ENCODE measurements at regions not wholly inside any gene's neighbourhood (a gene's known extent, or its start where the extent isn't known, plus 50 kb on each side); places are given as distances from the start of the nearest gene placed in this dataset.

DNA sequence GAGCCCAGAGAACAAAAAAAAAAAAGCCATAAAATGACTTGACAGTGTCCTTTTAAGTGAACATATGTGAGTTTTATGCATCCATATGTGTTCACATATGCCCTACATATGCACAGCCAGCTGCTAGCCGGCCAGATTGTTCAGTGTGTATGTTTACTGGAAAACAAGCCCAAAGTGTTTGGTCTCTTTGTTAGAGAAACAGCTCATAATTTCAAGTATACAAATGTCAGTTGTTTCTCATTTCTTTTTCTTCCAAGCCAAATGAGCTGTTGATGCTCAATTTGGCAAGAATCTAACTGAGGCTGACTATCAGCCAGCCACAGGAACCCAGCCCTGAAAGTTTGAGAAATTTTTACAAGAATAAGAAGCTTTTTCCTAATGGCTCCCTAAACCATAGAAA, 60.8 kb upstream of the TSPAN8 start:
- no peak for DNase-seq (ENCODE audit: low spot score, unreplicated experiment)
- Mint-ChIP-seq H3K4me1 (ENCODE audit: low read depth) (peaks cover 17% of the 10 kb centered on the region), H3K27ac (no peak overlapping the region), H3K9me3 (ENCODE audit: low read depth) (no peaks in the 10 kb centered on the region), H3K36me3 (ENCODE audit: insufficient read depth) (no peaks in the 10 kb centered on the region), H3K4me3 (ENCODE audit: low read depth) (no peak overlapping the region), H3K27me3 (no peaks in the 10 kb centered on the region)
- TF ChIP-seq, protein P1, sequence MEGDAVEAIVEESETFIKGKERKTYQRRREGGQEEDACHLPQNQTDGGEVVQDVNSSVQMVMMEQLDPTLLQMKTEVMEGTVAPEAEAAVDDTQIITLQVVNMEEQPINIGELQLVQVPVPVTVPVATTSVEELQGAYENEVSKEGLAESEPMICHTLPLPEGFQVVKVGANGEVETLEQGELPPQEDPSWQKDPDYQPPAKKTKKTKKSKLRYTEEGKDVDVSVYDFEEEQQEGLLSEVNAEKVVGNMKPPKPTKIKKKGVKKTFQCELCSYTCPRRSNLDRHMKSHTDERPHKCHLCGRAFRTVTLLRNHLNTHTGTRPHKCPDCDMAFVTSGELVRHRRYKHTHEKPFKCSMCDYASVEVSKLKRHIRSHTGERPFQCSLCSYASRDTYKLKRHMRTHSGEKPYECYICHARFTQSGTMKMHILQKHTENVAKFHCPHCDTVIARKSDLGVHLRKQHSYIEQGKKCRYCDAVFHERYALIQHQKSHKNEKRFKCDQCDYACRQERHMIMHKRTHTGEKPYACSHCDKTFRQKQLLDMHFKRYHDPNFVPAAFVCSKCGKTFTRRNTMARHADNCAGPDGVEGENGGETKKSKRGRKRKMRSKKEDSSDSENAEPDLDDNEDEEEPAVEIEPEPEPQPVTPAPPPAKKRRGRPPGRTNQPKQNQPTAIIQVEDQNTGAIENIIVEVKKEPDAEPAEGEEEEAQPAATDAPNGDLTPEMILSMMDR (IDR thresholded peaks at IDR 0.05; ENCODE audit: unreplicated experiment): no peak

DNA sequence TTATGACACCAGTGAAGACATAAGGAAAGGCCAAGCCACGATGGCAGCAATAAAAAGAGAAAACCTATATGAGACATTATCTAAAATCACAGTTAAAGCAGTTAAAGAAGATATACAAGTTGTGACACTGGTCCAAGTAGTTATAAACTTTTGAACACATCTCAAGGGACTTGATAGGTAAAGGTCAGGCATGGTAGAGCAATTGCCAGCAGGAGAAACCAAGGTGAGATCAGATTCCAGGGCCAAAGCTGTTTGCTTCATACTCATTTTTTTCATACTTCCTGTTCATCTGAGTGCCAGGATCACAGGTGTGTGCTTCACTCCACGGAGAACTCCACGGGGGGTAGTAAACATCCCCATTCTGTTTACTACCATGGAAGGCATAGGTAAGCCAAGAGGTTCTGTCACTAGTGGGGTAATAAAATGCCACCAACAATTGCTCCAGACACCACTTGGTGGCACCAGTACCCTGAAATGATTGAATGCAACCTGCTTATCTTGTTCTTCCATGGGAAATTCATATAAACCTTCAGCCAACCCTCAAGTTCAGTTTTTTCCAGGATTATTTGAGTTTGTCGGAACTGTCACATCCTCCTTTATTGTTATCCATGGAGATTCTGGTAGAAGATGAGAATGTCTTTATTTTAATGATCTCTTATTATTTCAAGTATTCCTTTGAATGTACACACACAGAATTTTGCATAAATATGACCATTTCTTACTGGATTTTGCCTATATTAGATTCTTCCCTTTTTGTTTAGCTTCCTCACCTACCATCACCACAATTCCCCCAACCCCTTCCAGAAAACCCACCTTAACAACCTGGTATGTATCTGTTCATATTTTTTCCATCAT, 59.2 kb upstream of the TSPAN8 start:
- no peak overlapping the region for H3K4me3 Mint-ChIP-seq (ENCODE audit: low read depth)
- TF ChIP-seq, protein P1 (IDR thresholded peaks at IDR 0.05; ENCODE audit: unreplicated experiment): peak; percentile 41
- peaks cover 17% of the 10 kb centered on the region for H3K4me1 Mint-ChIP-seq (ENCODE audit: low read depth)
- DNase-seq (ENCODE audit: low spot score, unreplicated experiment): no peak
- no peaks in the 10 kb centered on the region for H3K36me3 Mint-ChIP-seq (ENCODE audit: insufficient read depth)
- H3K27me3 Mint-ChIP-seq: no peaks in the 10 kb centered on the region
- no peak overlapping the region for H3K27ac Mint-ChIP-seq
- no peaks in the 10 kb centered on the region for H3K9me3 Mint-ChIP-seq (ENCODE audit: low read depth)

DNA sequence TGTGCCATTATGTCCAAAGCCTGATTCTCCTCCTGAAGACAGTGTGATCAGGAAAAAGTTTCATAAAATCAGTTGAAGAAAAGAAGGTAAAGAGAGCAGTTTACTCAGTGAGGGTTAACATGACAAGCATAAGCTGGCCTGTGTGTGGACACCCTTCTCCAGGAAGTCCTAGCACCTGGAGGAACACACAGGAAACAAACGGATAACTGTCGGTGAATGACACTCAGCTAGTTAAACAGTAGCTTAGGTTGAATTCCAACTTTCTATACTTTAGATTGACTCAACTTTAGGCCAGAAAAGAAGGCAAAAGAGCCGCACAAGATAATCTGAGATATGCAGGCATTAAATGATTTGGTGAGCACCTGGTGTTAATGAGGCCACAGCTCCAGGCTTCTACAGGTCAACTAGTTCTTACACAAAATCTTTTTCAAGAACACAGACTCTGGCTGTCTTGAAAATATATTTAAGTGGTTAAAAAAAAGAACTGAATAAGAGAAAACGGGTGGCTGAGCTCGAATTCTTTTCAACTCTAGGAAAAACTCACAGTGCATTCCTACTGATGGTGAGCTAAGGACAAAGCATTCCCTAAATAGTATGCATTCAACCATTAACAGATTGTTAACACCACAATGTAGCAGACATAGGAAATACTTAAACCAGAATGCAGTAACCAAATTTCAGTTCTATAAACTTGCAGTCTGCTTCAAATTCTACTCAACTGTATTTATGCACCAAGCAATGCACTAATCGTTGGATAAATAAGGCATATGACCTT, 56.9 kb upstream of the TSPAN8 start:
- no peak overlapping the region for H3K4me3 Mint-ChIP-seq (ENCODE audit: low read depth)
- peaks cover 10% of the 10 kb centered on the region for H3K9me3 Mint-ChIP-seq (ENCODE audit: low read depth)
- H3K36me3 Mint-ChIP-seq (ENCODE audit: insufficient read depth): no peaks in the 10 kb centered on the region
- DNase-seq (ENCODE audit: low spot score, unreplicated experiment): no peak
- peaks cover 17% of the 10 kb centered on the region for H3K4me1 Mint-ChIP-seq (ENCODE audit: low read depth)
- TF ChIP-seq, protein P1 (IDR thresholded peaks at IDR 0.05; ENCODE audit: unreplicated experiment): no peak
- H3K27me3 Mint-ChIP-seq: no peaks in the 10 kb centered on the region
- H3K27ac Mint-ChIP-seq: peak overlapping the region; percentile 97

DNA sequence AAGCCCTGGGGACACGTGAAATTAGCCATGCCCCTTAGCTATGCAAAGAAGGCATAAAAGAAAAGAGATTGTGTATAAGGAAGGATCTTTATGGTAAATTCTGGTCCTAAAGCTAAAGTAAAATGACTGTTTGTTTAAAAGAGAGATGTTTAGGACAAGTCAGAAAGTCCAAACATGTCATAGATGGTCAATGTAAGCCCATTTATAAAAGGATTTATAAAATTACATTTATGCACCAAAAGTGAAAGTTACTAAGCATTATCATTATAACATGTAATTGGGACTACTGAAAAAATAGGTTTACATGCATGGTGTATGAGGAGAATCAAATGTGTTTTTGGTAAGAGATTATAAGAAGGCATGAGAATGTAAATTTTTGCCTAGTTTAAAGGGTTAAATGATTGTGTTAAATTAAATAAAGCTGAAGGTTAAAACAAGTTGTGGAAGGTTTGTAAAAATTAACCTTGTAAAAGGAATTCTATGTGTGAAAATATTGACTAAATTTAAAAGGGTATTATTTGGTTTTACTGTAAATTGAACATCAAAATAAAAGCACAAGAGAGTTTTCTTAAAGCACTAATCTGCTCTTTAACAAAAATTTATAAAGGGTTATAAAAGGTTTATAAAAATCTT, 50.4 kb upstream of the TSPAN8 start:
- Mint-ChIP-seq H3K4me3 (ENCODE audit: low read depth) (no peak overlapping the region), H3K27me3 (no peaks in the 10 kb centered on the region), H3K9me3 (ENCODE audit: low read depth) (peaks cover 45% of the 10 kb centered on the region), H3K27ac (no peak overlapping the region), H3K36me3 (ENCODE audit: insufficient read depth) (peaks cover 6% of the 10 kb centered on the region), H3K4me1 (ENCODE audit: low read depth) (no peaks in the 10 kb centered on the region)
- DNase-seq (ENCODE audit: low spot score, unreplicated experiment): no peak
- TF ChIP-seq, protein P1 (IDR thresholded peaks at IDR 0.05; ENCODE audit: unreplicated experiment): no peak

Measured in progenitor cell of endocrine pancreas (in vitro differentiated cells).